Fibroblast of skin of scalp (primary cell): ENCODE measurements at regions not wholly inside any gene's neighbourhood (a gene's known extent, or its start where the extent isn't known, plus 50 kb on each side); places are given as distances from the start of the nearest gene placed in this dataset.
A peak's percentile ranks its signal among the peaks of the same experiment; 100 is the strongest.
"Not testable (repeated sequence)": the region's sequence is repeated elsewhere in the genome, so short reads cannot be mapped to it uniquely, and the experiment has no call there.

Source experiments
- DNase-seq: peaks from one replicate; pipeline ENCODE4 v3.0.0-alpha.2; 2013

DNA sequence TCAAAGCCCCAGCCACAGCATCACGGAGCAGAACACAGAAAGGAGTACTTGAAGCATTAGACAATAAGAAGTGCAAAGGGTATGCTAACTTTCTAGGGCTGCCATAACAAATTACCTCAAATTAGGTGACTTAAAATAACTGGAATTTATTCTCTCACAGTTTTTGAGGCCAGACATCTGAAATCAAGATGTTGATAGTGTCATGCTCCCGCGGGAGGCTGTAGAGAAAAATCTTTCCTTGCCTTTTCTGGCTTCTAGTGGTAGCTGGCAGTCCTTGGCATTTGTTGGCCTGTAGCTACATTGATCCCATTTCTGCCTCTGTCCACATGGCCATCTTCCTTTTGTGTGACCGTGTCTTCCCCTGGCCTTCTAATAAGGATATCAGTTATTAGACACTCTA is 51.9 kb upstream of the SPDL1 start:
- peak; percentile 41 for DNase-seq

DNA sequence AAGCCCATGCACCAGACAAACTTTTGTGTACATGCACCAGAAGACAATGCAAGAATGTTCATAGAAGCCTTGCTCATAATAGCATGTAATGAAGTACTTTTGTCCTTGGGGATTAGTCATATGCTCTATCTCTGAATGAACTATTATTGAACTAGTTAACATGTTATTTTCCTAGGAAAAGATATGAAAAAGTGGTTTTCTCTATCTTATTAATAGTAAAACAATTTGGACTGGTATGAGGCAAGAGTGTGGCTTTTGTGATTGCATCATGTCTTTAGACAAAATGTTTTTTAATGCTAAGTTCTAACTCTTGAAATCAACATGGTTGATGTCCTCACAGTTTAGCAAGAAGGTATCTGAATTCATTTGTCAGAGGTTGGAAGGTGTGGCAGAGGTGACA is 55.7 kb upstream of the SPDL1 start:
- DNase-seq, result peak; percentile 62

DNA sequence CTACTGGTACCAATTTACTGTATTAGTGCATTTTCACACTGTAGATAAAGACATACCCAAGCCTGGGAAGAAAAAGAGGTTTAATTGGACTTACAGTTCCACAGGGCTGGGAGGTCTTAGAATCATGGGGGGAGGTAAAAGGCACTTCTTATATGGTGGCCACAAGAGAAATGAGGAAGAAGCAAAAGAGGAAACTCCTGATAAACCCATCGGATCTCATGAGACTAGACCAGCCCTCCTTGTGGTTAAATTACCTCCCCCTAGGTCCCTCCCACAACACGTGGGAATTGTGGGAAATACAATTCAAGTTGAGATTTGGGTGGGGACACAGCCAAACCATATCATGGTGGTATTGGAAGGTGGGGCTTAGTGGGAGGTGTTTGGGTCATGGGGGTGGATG is 56.5 kb upstream of the SPDL1 start:
- DNase-seq, result no peak

DNA sequence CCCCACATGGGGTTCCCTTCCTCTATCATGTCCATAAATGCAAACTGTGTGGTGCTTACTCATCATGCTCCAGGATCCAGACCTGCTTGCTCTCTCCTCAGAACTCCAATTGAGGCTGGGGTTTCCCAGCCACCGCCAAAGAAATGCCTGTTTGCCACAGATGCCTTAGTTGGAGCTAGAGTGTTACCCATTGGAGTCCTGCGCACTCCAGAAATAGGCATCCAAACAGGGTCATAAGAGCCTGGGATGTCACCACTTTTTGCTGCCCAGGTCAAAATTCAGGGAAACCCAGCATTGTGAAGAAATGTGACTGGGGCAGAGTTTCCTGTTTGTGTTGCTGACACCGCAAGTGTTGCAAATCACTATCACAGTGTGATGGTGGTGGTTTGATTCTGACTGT is 60.7 kb upstream of the SPDL1 start:
- no peak for DNase-seq

DNA sequence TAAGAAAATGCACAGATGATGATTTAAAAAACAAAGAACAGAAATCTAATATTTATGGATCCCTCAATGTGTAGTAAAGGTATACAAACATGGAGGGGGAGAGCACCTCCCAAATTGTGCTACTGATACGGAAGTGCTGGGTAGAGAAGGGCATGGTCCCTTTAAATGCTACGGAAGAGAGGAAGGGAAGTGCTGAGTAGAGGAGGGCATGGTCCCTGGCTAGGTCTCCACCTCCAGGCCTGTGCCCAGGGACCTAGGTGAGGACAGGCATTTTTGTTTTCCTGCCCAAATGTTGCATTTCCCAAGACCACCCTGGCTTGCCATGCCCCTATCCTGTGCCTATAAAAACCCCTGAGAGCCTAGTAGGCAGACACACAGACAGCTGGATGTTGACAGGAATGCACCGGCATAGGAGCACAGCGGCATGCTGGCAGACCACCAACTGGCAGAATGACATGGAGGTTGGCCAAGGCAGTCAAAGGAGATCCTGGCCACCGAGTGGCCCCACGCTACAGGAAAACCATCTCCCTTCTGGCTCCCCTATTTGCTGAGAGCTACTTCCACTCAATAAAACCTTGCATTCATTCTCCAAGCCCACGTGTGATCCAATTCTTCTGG is 62.1 kb upstream of the SPDL1 start:
- peak; percentile 40 for DNase-seq

DNA sequence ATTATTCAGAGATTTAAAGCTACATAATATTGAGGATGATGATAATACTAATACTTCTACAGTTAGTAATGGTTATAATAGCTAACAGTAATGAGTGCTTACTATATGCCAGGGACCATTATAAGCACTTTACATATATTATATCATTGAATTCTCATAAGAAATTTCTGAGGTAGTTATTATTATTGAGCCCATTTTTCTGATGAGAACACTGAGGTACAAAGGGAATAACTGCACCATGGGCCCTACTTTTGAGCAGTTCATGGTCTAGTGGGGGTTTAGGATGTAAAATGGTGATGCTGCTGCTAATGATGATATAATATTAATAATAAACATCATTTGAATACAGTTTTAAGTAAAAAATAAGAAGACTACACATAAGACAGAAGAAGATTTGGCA is 64.2 kb upstream of the SPDL1 start:
- DNase-seq, result no peak

DNA sequence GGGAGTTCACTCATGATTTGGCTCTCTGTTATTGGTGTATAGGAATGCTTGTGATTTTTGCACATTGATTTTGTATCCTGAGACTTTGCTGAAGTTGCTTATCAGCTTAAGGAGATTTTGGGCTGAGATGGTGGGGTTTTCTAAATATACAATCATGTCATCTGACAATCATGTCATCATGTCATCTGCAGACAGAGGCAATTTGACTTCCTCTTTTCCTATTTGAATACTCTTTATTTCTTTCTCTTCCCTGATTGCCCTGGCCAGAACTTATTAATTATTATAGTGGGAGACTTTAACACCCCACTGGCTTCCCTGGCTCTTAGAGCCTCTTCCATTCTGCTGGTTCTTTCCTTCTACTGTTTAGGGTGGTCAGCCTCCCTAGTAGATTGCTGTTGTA is 64.8 kb upstream of the SPDL1 start:
- DNase-seq, result not testable (repeated sequence)

DNA sequence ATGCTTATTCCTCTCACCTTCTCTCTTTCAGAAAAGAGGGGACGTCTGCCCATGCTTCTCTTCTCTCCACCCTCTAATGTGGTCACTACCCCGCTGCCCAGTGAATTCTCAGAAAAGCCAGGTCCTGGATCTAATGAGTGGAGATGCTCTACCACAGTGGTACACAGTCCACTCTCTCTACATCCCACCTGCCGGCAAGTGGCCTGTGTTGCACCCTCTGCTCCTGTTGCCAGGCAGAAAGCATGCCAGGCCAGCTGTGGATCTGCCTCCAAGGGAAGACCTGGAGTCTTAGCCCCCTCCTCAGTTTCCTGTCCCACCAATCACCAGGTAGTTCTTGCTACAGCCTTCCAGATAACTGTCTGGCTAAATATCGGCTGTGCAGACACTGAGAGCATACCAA is 71.2 kb upstream of the SPDL1 start:
- DNase-seq, result no peak

DNA sequence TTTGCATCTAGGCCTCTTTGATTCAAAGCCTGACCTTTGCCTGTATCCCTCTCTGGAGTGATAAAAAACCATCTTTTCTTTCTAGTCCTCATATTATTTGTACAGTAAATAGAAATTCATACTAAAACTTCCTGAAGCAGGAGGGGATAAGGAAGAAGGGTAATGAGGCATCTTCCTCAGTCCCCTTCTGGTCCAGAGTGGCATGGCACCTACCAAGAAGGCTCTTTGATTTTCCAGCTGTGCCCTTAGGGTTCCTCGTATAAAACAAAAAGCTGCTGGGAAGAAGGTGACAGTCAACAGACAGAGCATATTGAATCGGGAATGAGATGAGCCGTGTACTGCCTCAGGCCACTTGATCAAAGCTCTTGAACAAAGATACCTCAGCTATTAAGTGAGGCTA is 71.9 kb upstream of the SPDL1 start:
- no peak for DNase-seq

DNA sequence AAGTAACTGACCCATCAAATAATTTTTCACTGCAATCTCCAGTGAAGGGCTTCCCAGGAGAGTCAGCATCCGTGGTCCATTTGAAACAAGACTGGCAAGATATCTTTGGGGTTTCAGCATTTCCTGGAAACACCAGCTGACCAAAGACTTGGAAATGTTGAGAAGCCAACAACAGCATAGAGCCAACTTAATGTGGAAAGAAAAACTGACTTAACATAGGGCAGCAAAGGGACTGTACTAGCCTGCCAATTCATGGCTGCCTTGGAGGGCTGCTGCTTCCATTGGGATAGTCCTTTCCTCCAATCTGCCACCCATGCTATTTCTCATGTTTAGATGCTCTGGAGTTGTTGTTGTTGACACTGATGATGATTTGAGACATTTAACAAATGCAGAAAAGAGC is 76.5 kb upstream of the SPDL1 start:
- no peak for DNase-seq

DNA sequence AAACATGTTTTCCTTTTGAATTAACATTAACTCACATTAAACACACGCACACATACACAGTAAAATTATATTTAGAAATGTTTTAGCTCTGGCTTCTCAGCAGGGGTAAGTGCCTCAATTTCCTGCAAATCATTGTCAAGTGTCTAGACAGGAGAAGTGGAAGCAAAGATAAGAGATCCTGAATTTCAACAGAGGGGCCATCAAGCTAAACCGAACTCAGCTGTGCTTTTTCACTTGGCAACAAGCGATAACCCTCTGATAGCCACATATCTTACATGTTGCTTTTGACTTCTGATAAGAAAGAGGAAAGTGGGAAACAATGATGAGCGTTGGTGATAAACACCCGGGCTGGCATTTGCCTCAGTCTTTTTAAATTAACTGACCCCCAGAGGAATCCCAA is 79.7 kb upstream of the SPDL1 start:
- no peak for DNase-seq

DNA sequence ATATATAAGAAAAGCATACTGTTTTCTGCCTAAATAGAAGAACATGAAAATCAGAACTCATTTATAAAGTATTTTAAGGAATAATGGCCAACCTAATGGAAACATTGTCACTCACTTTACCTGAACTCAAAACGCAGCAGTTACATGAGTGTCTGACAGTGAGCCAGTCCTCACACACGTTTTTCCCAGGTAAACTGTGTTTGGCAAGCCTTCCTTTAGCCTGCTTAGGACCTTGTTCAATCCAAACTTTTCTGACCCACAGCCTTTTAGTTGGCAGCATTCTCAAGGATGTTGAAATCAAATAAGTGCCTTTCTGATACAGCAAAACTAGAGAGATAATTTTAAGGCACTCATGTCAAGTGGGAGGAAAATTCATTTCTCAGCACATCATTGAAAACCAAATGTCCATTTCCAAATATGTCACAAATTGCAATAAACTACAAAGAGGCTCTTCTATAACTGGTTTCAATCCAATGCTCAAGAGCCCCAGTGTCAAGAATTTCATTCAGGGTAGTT is 83.5 kb upstream of the SPDL1 start:
- no peak for DNase-seq

DNA sequence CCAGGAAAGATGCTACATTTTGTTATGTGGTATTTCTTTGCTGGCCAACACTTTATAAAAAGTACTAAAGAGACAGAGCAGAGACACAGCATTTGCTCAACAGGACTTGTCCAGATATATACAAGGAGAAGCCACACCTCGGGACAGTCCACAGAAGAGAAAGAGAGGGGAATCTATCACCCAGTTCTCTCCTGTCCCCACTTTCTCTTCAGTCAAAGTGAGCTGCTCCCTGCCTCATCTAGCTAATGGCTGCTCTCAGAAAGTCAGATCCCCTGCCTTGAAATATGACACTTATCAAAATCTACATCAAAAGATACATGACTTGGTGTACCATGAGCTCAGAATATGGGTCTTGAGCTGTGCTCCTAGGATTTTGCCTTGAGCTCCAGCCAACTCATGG is 86.7 kb upstream of the SPDL1 start:
- no peak for DNase-seq

DNA sequence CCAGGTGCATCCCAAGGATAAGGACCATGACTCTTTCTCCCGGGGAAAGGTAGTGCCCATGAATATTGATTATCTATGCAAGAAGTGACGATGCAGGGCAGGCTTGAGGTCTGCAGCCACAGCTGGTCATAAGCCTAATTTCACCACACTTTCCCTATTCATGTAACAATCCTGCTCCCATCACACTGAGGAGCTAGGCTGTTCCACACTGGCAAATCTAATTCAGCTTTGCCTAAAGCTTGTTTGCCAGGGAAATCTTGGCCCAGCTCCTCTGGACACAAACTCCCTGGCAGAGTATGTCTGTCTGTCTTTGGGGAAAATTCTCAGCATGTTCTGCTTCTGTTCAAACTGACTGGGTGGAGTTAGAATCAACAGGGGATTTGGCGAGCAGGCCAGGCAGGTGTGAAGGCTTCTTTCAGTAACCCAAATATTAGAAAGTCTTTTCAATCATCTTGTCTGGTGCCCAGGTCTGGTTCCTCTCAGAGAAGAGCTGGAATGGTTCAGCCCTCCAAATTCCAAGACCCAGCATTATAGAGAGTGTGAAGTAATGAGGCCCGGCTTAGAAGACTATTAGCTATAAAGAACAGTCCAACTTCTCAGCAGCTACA is 88.5 kb upstream of the SPDL1 start:
- no peak for DNase-seq

DNA sequence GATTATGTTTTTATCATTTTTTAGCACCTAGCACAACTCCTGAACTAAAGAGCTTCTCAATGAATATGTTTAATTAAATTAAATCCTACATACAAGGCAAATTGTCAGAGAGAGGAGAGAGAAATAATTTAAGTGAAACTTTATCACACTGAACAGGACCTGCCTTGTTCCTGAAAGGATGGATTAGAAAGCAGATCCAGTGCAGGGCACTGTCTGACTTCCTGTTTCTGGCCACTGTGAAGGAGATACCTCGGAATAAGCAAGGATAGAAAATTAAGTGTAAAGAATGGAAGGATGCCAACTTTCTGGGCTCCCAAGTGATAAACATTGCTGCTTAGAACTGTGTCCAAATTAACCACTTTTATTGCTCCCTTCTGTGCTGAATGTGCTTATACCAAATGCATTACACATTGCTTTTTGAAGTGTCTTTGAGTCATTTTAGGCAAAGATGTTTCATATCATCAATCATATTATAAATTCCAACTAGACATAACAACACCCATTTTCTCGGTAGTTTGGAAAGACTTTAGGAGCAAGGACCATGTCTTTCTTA is 89.1 kb upstream of the SPDL1 start:
- peak; percentile 5 for DNase-seq

DNA sequence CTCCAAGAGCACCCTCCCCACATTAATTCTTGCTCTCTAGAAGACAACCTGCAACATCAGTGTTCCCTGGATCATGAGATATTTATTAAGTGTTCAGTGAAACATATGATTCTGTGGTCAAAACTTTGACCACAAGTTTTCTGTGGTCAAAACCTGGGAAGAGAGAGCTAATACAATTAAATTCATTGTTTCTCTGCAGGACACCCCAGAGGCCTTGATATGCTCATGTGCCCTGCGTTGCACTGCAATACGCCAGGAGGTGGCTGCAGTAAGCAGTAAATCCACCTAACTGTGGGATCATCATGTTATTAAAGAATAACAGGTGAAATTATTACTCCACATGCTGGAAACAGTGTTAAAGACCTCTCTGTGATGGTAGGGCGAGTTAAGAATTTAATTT is 109.3 kb upstream of the SPDL1 start:
- no peak for DNase-seq

DNA sequence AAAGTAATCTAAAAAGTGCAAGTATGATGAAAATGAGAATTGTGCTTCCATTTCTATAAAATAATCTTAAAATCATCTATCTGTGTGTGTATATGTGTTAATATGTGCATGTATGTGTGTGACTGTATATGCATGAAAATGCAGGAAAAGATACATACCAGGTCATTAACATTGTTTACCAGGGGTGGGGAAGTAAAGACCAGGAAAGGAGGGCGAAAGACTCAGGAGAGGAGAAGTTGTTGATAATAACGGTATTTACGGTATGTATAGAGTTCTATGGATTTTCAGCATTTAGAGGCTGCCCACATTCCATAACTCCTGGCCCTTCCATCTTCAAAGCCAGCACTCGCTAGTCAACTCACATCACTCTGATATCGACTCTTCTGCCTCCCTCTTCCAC is 111.0 kb upstream of the SPDL1 start:
- DNase-seq, result no peak

DNA sequence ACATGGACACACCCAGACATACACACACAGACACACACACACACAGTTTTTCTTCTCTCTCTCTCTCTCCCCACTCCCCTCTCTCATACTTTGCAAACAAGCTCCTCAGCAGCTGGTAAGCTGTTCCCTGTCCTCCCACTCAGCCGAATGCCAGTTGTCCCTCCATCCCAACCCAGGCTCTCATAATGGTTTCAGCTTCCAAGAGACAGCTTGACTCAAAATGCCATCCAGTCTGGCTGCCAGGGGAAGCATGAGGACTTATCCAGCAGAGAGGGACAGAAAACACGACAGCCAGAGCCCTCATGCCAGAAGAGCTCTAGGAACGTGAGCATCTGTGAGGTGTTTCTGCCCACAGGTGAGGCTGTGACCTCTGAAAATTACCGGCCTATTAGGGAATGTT is 112.6 kb upstream of the SPDL1 start:
- DNase-seq, result no peak

DNA sequence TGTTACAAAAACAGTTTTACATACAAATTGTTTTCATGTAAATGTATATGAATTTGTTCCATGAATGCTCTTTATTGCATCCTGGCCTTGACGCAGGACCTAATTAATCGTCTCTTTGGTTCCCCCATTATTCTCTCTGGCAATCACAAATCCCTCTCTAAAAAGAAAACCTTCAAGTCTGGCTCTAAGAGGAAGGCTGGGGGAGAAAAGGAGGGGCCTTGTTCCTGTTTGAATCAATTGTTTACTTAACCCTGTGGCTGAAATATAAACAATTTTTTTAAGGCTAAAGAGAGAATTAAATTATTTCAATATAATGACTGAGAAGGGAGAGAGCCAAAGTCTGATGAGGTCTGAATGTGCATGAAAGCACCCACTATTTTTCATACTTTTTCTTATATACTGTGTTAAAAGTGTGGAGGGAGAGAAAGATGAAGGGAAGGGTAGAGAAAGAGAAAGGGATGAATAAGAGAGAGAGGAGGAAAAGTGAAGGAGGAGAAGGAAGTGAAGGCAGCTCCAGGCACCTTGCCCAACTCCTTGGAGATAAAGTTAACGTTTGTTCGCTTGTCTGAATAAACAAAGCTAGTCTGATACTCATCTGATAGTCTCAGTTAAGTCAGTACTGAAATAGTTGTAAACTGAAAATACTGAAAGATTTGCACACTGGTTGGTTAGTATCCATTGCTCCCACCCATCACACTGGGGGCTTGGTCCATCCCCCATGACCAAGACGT is 116.4 kb upstream of the SPDL1 start:
- DNase-seq, result no peak

DNA sequence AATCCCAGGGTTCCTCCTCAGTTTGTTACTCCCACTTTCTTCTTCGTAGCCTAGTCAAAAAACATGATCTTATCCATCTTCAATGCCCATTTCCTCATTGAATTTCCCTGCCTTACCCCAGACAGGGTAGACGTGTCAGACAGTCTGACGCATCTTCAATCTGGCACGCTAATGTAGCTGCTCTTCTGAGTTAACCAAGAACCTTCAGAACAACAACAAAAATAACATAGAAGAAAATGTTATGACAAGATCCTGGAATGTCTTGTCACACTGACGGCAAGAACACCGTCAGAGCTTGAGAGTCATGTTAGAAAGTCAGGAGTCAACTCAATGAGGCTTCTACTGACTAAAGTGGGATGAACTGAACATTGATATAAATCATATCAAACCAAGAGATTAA is 122.7 kb upstream of the SPDL1 start:
- DNase-seq, result no peak

DNA sequence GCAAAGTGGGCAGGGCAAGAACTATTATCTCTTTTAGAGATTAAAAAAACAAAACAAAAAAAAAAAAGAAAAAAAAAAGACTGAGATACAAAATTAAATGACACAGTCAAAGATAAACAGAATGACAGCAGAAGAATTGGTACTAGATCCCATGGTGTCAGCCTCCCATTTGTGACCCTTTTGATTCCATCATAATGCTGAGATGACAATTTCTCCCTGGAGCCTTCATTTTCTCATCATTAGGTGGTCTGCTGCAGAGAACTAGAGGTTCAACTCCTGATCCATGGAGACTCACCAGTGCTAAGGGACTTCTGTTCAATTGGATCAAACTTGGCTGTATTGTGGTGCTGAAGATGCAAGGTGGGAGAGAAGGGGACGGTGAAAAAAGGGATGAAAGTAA is 123.5 kb upstream of the SPDL1 start:
- DNase-seq, result no peak

DNA sequence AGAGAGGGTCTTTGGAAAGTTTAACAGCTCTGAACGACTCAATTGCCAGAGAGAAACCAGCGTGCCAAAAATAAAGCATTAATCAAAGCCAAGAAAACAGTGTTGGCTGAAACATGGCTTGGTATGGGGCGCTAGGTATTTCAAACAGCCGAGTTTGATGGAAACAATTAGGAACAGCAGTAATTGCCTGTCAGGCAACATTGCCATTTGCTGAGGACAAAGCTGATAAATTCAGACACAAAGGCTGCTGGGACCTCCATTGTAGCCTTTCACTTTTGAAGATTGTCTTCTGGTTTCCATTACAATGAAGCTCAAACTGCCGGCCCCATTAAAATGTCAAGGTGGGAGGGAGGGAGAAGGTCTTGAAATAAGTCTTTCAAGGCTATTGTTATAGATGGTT is 125.4 kb upstream of the SPDL1 start:
- DNase-seq, result no peak

DNA sequence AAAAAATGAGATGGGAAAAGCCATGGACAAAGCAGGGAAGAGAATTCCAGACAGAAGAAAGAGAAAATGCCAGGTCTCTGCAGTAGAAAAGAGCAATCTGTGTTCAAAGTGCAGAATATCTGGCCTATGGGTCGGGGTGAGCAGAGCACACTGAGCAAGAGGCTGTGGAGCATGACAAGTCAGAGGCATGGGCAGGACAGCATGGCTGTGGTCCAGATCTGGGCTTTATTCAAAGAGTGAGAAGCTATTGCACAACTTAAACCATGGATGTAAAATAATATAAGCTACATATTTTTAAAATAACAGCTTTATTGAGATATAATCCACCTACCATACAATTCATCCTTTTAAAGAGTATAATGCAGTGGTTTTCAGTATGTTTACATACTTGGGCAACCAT is 133.1 kb upstream of the SPDL1 start:
- peak; percentile 39 for DNase-seq

DNA sequence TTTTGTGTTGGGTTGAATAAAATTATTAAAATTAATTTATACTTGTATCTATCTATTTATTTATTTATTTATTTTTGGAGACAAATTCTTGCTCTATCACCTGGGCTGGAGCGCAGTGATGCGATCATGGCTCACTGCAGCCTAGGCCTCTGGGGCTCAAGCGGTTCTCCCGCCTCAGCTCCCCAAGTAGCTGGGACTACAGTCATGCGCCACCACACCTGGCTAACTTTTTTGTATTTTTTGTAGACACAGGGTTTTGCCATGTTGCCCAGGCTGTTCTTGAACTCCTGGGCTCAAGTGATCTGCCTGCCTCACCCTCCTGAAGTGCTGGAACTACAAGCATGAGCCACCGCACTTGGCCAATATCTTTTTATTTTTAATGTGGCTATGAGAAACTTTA is 134.7 kb upstream of the SPDL1 start:
- no peak for DNase-seq
